ENCODE measurements at regions not wholly inside any gene's neighbourhood (a gene's known extent, or its start where the extent isn't known, plus 50 kb on each side); places are given as distances from the start of the nearest gene placed in this dataset.

DNA sequence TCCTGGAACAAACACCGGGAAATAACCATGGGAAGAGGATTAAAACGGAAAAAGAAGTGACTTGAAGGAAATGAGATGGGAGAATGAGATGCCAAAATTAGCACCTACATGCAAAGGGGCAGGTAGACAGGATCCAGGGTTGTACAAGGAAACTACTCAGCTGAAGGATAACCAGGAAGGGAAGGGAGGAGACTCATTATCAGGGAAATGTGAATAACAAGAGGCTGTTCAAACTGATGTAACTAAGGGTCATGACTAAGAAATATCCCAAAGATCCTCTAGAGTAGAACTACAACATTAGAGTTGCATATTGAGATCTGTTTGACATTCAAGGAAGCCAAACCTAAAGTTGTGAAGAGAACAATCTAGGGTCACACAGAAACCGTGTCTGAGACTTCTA, 166.2 kb upstream of the SP8 start:
- DNase-seq: no peak

- DNase-seq: no peak
Observed at GRCh38 chr7:20954711-20955619, 168.3 kb upstream of the SP8 start.

DNA sequence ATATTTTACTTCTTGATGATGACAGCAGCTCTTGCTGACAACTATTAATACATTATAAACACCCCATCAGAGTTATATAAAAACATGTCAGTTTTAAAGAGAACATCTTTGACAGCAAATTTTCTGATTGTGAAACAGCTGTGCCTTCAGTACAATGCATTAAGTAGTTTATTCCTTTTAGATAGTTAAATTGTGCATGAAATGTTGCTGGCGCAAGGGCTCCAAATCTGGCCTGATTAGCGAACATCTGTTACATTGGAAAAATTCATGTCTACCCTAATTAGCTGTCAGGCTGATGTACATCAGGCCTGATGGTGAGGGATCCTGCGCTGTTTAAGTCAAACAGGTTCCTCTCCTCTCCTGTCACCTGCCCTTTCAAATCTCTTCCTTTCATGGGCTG, 171.9 kb upstream of the SP8 start:
- no peak for DNase-seq

DNA sequence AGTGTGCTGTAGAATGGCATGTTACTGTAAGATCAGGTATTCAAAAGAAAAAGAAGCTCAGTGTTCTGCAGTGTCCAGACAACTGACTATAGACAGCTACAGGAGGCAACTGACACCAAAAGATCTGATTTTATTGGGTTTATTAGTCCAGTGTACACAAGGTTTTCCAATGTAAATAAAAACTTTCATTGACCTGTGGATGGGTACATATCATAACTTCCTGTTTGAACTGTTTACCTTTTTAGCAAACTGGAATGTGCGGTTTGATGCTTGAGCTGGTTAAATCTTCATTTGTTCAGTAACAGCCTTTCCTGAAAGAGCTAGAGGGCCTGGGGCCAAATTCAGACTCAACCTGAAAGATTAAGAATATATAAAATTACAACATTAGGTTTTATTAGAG, 172.6 kb upstream of the SP8 start:
- no peak for DNase-seq

DNA sequence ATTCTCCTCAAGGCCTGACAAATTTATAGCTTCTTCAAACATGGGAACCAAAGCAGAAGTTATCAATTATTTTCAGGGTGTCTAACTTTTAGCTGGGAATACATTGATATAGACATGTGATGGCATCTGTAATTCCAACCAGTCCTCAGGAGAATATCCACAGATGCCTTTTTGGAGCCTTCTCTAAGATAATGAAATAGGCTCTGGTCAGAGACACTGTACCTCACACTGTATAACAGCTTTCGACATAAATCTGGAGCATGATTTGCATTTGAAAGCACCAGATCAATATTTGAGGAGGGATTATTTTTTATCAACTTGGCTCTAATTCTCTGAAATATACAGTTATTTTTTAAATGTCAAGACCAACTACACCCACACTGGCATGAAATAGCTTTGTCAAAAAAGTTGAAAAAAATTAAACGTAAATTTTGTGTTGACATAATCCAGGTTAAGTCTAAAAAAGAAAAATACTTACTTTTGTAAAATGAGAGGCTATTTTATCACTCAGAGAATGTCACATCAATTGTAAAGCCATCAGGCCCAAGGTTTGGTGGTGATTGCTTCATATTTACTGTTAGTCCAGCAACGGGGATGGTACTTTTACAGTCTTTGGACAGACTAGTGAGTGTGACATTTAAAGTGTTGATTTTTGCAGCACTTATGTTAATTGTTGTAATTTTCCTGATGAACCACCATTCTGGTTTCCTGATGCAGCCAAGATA, 177.0 kb upstream of the SP8 start:
- DNase-seq: no peak

DNA sequence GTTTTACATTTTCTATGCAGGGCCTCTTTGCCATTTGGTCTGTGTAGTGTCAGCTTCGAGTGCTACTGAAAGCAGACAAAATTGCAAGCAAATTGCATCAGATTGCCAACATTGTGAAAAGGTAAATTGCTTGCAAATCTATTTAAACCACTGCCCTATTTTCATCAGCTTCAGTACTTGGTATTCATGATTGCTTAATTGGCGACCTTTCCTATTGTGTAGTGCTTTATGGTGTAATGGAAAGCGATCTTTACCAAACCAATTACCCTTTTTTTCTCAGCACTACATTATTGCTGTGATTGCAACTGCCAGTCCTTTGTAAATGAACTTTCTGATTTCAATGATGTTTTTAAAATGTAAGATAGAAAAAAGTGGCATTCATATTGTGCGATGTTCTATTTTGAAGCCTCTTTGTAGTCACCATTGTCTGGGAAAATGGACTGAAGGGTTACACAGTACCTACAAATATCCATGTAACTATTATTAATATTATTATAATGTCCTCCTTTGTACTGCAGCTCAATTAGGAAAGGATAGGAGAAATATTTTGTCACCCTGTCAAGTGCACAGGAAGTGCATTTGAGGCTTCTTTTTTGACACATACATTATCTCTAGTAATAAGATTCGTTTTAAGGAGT, 177.7 kb upstream of the SP8 start:
- DNase-seq: no peak

DNA sequence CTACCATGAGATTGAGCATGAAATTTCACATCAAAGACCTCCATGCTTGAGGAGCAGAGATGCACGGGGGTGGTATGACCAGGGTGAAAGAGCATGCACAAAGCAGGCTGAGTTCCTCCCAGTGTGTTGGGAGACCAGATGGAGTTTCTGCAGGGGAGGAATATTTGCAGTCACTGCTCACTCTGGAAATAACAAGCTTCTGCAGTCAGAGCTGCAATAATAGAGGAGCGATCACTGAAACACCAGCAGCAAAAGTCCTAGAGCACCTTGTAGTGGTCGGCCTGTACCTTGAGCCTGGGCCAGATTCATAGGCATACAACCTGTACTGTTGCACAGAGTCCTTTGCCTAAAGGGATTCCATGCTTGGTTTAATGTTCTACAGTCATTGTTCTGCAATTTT, 184.5 kb upstream of the SP8 start:
- no peak for DNase-seq

DNA sequence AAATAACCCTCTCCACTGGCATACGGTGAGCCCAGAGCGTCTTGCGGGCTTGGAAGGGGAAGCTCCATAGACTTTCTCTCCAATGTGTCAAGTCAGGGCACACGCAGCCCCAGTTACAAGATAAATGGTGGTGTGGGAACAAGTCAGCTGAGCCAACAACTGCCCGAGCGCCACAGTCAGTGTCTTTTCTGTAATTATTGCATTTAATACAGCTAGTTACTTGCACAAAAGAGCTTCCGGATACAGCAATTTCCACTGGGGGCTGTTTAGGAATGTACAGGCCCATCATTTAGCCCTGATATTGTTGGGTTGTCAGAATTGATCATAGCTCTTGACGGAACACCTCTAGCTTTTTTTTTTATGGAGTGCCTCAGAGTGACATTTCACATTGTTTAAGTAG, 193.5 kb upstream of the SP8 start:
- DNase-seq: no peak

DNA sequence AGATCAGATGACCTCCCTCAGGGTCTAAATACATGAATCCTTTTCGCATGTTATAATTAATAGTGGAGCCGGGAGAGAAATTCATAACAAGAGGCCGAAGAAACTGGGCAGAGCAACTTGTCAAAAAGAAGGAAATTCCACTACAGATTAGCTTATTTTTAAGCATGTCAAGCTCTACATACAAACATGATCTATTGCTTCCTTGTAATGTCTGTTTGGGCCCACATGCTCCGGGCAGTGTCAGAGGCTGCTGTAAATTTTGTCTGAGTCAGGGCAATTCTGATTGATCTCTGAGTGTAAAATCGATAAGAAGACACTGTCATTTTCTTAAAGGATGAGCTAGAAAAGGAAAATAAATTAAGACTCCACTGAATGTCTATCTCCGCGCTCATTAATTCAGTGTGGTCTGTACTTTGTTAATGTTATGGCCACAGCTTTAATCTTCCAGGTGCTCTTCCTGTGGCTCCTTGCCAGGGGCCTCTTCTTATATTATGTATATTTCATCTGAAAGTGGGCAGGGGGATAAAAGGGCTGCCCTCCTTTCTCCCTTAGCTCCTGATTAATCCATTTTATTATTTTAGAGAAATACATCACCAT, 194.1 kb upstream of the SP8 start:
- DNase-seq: no peak

GRCh38 chr7:20988340-20988739, 201.7 kb upstream of the SP8 start:
- DNase-seq: no peak

- no peak for DNase-seq
Observed at GRCh38 chr7:20991544-20991943, 204.9 kb upstream of the SP8 start.

GRCh38 chr7:20993693-20994092, 207.0 kb upstream of the SP8 start:
- no peak for DNase-seq

- DNase-seq: no peak
Observed at GRCh38 chr7:20998309-20998708, 211.6 kb upstream of the SP8 start.

- DNase-seq: no peak
Observed at GRCh38 chr7:21011153-21011552, 224.5 kb upstream of the SP8 start.

DNA sequence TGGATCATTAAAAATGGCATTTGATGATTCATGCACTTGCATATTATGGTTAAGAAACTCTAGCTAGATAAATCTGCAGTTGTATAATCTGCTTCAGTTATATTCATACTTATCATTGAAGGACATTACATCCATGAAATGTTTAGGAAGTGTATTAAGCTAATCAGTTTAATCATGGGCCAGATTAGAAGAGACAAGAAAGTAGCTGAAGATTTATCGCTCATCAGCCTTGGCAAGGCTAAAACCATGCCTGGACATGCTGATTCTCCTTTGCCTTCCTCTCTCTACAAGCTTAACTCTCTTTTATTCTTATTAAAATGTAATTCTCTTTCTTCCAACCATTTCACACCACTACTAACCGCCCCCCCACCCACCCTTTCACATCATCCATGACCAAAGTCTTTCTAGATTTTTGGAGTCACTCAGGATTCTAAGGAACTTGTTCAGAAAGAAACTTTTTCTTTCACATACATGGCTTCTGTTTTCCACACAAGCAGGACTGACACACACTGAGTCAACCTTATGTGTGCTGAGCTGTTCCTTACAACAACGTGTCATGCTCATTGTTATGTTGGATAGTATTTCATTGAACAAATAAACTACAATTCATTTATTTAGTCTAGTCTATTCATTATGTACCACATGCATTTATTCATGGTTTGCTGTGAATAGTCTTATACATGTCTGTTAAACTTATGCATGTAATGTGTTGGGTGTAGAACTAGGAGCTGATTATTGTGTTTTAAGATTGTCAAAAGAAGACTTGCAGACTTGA, 227.3 kb upstream of the SP8 start:
- no peak for DNase-seq

GRCh38 chr7:21020667-21021066, 234.0 kb upstream of the SP8 start:
- DNase-seq: no peak

DNA sequence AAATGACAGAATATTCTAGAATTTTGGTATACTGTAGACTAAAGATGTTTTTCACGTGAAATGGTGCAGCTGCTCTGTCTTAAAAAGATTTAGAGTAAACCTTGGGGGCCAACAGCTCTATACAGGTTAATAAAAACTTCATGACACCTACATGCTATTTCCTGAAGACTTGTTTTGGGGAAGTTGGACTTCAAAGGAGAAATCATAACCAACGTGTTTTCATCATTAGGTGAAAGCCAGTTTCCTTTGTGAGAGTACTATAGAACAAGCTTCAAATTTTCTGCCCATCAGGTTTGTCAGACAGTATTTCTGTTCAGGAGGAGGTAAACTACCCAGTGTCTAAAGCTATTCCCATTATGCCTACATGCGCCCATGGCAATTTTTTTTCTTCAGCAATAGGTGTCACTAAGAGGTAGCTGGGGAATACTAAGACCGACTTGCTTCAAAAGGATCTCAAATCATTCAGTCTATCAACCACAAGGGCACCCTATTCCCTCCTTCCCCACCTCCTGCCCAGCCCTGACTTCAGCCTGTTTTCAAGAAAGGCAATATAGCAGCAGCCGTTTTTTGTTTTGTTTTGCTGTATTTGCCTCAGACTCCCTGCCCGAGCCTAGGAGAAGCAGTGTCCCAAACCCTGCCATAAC, 237.3 kb upstream of the SP8 start:
- no peak for DNase-seq

DNA sequence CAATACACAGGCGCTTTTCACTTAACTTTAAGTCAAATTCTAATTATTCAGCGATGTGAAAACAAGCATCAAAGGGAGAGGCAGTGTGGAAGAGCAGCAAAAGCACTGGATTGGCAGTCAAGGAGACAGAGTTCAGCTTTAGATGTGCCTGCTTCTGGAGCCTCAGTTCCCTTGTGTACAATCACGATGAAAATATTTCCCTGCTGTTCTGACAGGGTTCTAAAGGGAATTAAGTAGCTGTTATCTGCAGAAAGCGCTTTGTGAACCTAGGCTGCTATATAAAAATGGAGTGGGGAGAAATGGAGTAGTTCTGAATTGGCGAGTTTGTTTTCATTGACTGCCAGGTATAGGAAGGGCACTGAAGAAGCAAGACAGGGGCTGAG, 237.8 kb upstream of the SP8 start:
- DNase-seq: no peak

DNA sequence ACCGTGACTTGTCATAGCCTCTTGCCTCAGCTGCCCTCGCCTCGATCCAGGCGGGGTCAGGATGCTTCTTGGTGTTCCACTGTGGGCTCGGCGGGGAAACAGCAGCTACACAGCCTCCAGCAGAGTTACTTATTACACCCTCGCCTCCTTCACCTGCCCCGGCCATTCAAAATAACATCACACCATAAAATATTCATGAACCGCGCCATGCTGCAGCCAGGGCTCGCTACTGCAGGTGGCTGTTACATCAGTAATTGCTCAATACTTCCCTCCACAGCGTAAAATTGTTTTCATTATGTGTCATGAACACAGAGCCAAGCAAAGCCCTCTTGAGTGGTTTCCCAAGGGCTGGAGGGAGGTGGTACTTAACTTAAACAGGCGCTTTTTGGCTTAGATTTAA, 241.5 kb upstream of the SP8 start:
- no peak for DNase-seq

DNA sequence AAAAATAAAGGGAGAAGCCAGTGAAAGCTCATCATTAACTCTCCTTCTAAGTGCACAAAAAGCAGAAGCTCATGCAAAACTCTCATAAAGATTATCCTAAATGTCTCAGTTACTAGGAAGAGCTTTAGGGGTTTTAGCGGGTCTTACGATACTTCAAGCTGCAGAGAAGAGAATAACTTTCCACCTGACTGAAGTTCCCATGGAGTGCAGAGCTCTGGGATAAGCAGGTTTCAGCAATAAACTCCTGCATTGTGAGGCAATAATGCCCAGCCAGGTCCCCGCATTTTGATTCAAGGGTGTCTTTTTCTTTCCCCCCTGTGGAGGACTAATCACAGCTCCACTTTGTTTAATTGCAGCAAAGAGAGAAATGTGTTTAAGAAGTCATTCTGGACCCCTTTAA, 241.9 kb upstream of the SP8 start:
- DNase-seq: no peak

- no peak for DNase-seq
Observed at GRCh38 chr7:21029006-21029405, 242.3 kb upstream of the SP8 start.

- DNase-seq: no peak
Observed at GRCh38 chr7:21030237-21030871, 243.7 kb upstream of the SP8 start.
